ENCODE measurements at regions not wholly inside any gene's neighbourhood (a gene's known extent, or its start where the extent isn't known, plus 50 kb on each side); places are given as distances from the start of the nearest gene placed in this dataset.

GRCh38 chr19:32010071-32010470 is 335.3 kb upstream of the ZNF507 start:
- DNase-seq = no peak

GRCh38 chr19:32012206-32012605 is 333.2 kb upstream of the ZNF507 start:
- no peak for DNase-seq

GRCh38 chr19:32012886-32013631 is 332.4 kb upstream of the ZNF507 start:
- no peak for DNase-seq

DNA sequence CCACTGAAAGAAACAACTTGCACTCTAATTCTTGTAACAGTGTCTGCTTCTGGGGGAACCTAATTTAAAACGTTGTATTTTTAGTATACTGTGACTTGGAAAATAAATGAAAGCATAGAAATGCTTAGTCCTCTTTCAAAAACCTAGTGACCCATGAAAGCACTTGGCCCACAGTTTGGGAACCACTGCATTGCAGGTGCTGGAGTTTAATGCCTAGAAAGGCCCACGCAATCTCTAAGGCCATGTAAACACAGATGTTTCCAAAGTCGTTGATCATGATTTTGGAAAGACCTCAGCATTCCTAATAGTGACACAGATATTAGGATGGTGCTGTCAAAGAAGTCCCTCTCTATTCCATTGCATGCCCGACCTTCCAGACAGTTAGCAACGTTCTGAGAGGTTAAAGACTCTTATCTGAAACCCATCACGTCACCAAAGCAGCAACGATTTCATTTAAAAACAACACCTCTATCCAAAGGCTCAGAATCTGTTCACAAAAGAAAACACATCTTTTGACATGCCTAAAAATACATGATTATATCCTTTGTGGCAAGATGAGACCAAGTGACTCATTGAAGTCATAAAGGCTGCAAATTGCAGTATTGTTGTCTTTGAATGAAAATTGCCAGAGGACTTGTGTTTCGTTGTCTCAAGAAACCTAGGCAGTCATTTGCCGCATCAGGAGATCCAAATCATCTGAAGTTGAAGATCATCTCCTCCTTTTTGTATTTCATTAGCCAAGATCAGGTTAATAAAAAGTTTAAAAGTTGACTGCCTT is 328.0 kb upstream of the ZNF507 start:
- DNase-seq = no peak

DNA sequence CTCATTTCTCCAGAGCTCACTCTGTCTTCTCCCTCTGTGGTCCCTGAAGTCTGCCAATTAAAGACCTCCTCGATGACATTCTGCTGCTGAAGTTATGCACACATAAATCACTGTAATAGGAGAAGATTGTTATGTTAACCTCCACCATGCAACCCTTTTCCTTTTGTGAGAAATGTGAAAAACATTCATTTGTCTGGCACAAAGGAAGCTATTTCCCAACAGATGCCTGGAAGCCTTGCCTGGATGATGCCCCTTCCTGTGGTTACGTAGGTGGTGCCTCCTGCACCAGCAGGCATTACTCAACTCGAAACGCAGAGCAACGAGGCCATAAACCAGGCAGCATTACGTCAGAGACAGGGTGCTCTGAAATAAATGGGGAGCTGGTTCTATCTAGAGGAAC is 327.4 kb upstream of the ZNF507 start:
- DNase-seq = peak in 1 of 2 donors; percentile 11

GRCh38 chr19:32020538-32020937 is 324.9 kb upstream of the ZNF507 start:
- no peak for DNase-seq

DNA sequence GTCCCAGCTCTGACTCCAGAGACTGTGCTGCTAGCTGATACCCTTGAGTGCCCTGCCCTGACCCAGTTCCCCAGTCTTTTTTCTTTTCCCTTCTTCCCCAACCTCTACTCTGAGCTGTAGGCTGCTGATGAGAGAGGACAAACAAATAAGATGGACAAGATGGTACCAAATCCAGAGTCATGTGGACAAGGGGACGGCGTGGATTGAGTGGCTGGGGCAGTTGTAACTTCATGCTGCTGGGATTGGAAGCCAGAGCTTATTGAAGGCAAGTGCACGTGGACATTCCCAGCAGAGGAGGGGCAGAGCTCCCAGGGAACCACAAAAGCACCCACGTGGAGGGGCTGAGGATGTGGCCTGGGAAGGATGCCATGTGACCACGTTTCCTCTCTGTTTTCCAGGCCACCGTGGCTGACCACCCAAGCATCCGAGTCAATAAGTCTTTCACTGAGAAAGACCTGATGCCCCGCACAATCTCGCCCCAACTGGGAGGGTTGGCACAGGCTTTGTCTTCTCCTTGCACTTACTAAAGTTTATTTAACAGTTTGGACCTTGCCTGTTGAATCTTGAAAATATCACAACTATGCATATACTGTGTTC is 323.3 kb upstream of the ZNF507 start:
- DNase-seq = no peak

DNA sequence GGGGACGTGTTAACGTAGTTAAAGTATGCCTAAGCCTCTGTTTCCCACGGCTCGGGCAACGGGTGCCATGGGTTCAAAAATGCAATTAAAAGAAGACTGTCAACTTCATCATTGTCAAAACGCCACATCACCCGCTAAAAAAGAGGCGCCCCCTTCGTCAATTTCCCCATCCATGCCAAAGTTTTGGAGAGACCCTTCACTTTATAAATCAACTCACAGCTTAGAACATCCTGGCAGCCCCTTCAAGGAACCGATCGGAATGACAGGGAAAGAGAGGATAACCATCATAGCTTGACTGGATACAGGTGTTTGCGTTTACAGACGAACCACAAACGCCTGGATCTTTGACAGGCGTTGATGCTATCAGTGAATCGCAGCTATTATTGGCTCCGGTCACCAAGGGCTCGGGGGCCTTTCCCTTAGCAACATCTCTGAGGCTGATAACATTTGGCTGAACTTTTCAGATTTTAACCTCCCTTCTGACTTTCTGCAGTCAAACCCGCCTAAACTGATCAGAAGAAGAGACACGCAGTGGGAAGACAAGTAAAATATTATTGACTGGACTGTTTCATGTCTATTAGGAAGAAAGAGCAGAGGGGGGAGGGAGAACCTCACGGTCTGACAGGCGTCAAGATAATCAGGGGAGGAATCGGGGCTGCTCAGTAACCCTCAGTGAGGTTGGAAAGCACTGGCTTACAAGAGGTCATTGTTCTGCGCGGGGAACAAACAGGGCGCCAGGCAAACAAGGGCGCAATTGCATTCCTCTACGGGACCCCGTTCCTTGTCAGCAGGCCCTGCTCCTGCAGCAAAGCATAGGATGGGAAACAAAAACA is 322.5 kb upstream of the ZNF507 start:
- DNase-seq = no peak

DNA sequence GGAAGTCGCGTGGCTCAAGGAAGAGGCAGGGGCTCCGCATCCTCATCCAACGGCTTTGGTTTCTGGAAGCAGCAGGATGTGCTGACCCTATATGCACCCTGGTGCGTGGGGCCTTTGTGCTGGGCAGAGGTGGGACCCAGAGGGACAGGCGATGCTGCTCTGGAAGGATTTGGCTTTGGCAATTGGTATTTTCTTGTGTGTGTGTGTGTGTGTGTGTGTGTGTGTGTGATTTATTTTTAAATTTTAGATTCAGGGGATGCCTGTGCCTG is 321.9 kb upstream of the ZNF507 start:
- DNase-seq = no peak

DNA sequence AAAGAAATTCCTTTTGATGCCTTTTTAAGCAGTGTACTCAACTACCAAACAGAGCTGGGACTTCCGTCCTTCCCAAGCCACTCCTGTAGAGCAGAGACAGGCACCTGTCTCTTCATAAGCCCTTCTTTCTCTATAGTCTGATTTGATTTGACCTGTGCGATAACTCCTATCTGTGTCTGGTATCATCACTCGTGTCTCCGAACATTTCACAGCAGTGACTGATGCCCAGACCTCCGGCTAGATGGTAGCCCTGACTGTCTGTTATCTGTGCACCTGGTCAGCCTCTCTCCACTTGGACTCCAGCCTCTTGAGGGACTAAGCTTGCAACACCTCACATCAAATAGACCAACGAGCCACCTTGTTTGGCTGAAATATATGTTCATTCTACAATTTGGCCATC is 316.2 kb upstream of the ZNF507 start:
- DNase-seq = no peak

- no peak for DNase-seq
Measured at GRCh38 chr19:32032561-32032960, 312.8 kb upstream of the ZNF507 start.

- DNase-seq = no peak
Measured at GRCh38 chr19:32035626-32036025, 309.8 kb upstream of the ZNF507 start.

- no peak for DNase-seq
Measured at GRCh38 chr19:32038021-32038920, 307.1 kb upstream of the ZNF507 start.

DNA sequence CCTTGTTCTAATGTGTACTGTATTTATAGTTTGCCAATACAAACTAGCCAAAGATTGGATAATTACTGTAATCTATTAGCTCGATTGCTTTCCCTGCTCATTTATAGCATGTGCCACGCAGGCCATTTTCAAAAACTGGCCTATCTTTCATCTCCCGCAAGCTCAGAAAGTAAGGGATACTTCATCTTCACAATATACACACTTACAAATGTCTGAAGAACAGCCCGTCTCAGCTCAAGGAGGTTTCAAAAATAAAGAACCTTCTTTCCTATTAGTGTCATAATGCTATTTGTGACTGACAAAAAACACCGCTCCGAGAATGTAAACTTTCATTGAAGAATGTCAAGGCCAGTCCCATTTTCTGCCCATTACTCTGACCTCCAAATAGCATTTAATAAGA is 306.4 kb upstream of the ZNF507 start:
- no peak for DNase-seq

- DNase-seq = no peak
Measured at GRCh38 chr19:32039440-32039839, 306.0 kb upstream of the ZNF507 start.

DNA sequence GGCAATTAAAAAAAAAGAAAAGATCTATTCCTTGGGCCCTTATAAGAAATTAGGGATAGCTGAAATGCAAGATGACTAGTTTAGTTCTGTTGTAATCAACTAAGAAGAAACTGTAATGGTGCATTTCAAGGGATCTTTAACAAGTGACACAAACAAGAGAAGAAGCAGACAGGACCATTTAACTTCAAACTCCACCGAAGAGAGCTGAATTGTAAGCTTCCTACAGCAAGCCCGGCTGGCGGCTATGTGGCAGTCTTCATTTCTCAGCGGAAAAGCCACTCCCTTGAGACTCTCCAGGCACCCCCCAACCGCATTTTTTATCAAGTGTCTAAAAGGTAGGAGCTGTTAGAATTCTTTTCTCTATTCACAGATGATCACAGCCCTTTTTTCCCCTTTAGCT is 305.2 kb upstream of the ZNF507 start:
- DNase-seq = no peak

GRCh38 chr19:32041681-32042292 is 303.6 kb upstream of the ZNF507 start:
- peak; percentile 36 to 47 for DNase-seq

DNA sequence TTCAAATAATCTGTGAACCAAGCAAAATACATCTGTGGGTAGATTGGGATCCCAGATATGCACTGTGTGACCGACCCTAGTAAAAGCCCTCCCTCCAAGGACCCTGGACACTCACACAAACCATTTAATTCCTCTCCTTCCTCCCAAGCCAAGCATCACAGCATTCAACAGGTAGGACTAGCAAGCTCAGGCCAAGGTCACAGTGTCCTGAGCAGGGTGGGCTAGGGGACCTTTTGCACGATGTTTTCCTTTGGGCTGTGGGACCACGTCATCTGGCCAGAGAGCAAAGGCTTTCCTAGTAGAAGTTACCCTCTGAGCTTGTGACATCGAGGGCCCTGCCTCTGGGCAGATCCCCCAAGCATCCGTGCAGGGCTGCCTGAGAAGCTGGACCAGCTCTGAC is 297.6 kb upstream of the ZNF507 start:
- no peak for DNase-seq

GRCh38 chr19:32053376-32053775 is 292.0 kb upstream of the ZNF507 start:
- DNase-seq = no peak

GRCh38 chr19:32053861-32054260 is 291.5 kb upstream of the ZNF507 start:
- DNase-seq = no peak

GRCh38 chr19:32058131-32058530 is 287.3 kb upstream of the ZNF507 start:
- DNase-seq = no peak

- DNase-seq = no peak
Measured at GRCh38 chr19:32061315-32061714, 284.1 kb upstream of the ZNF507 start.
